Smooth muscle cell (in vitro differentiated cells): ENCODE measurements at regions not wholly inside any gene's neighbourhood (a gene's known extent, or its start where the extent isn't known, plus 50 kb on each side); places are given as distances from the start of the nearest gene placed in this dataset.

Experiments
- DNase-seq: peaks from one replicate; lab custom pipeline; 2025; ENCODE audit not compliant: unreplicated experiment; lab: John Stamatoyannopoulos, UW
- H2AFZ ChIP-seq: fragments of 200-600 bp; sonication (generic); 2 replicates; pipeline ENCODE4 v1.6.0; 2016; ENCODE audit warnings: antibody characterized with exemption, low read depth, mild to moderate bottlenecking
- H3F3A ChIP-seq: fragments of 200-600 bp; sonication (generic); 2 replicates; pipeline ENCODE4 v1.6.0; 2017; ENCODE audit warnings: antibody characterized with exemption, low read depth
- H3K27ac ChIP-seq: fragments of 200-600 bp; sonication (generic); 2 replicates; pipeline ENCODE4 v1.5.1; 2016; ENCODE audit warnings: low read depth, mild to moderate bottlenecking
- H3K27me3 ChIP-seq: fragments of 200-600 bp; sonication (generic); 2 replicates; pipeline ENCODE4 v1.6.1; 2016; ENCODE audit warnings: low read depth, mild to moderate bottlenecking
- H3K36me3 ChIP-seq: fragments of 200-600 bp; sonication (generic); 2 replicates; pipeline ENCODE4 v1.5.1; 2016; ENCODE audit warnings: low read depth
- H3K4me1 ChIP-seq: fragments of 200-600 bp; sonication (generic); 2 replicates; pipeline ENCODE4 v1.5.1; 2016; ENCODE audit warnings: low read depth
- H3K4me2 ChIP-seq: fragments of 200-600 bp; sonication (generic); 2 replicates; pipeline ENCODE4 v1.6.0; 2016; ENCODE audit warnings: mild to moderate bottlenecking
- H3K4me3 ChIP-seq: fragments of 200-600 bp; sonication (generic); 2 replicates; pipeline ENCODE4 v1.5.1; 2016; ENCODE audit warnings: mild to moderate bottlenecking
- H3K79me2 ChIP-seq: fragments of 200-600 bp; sonication (generic); 2 replicates; pipeline ENCODE4 v1.6.0; 2016; ENCODE audit warnings: low read depth, mild to moderate bottlenecking
- H3K9ac ChIP-seq: fragments of 200-600 bp; sonication (generic); 2 replicates; pipeline ENCODE4 v1.6.0; 2016; ENCODE audit warnings: low read depth
- H3K9me3 ChIP-seq: fragments of 200-600 bp; sonication (generic); replicated peaks from 2 replicates; pipeline ENCODE4 v1.5.1; 2016; ENCODE audit warnings: low read depth
- H4K20me1 ChIP-seq: fragments of 200-600 bp; sonication (generic); 2 replicates; pipeline ENCODE4 v1.6.0; 2016; ENCODE audit warnings: low read depth
- CTCF ChIP-seq: fragments of 200-600 bp; sonication (generic); IDR thresholded peaks from 2 replicates; pipeline ENCODE4 v1.5.1; 2017; ENCODE audit warnings: borderline replicate concordance, mild to moderate bottlenecking, antibody characterized with exemption; ENCODE audit not compliant: insufficient read depth, poor library complexity, severe bottlenecking
- WGBS: methylation state at CpG from one replicate; pipeline ENCODE4 v1.1.7; 2016; ENCODE audit warnings: low lambda C conversion rate; 5-methylcytosine and 5-hydroxymethylcytosine counted together

DNA sequence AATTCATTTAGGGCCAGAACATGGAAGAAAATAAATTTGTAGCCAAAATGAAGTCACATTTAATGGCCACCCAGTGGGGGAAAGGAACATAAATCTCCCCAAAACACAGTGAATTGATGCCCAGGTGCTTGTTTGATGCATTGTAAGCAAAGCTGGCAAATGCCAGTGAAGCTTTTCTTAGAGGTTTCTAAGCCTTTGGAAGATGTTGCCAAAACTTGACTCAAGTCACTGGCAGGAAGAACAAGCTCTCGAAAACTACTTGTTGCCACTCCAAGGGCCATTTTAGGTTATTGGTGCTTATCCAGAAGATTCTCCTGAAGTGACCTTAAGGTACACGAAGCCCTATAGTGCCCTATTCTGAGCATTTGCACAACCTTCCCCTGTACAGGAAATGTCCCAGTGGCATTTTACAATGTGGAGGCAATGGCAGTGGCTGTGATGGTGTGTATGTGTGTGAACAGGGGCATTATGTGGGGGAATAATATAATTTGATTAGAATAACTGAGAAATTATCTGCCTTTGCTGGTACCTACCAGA lies 89.5 kb upstream of the NOVA1 start:
- no peak overlapping the region for H3K4me2 ChIP-seq
- no peaks in the 10 kb centered on the region for H3K79me2 ChIP-seq
- no peak overlapping the region for H3K4me3 ChIP-seq
- no peaks in the 10 kb centered on the region for H3K36me3 ChIP-seq
- TF ChIP-seq CTCF = no peak
- DNase-seq = no peak
- H4K20me1 ChIP-seq = no peaks in the 10 kb centered on the region
- 90% methylated on average over 2 of the region's 2 CpGs for WGBS
- no peaks in the 10 kb centered on the region for H3F3A ChIP-seq
- no peaks in the 10 kb centered on the region for H3K27me3 ChIP-seq
- H3K4me1 ChIP-seq = no peaks in the 10 kb centered on the region
- no peak overlapping the region for H2AFZ ChIP-seq
- H3K9me3 ChIP-seq = no peaks in the 10 kb centered on the region
- H3K9ac ChIP-seq = no peak overlapping the region
- H3K27ac ChIP-seq = no peak overlapping the region

DNA sequence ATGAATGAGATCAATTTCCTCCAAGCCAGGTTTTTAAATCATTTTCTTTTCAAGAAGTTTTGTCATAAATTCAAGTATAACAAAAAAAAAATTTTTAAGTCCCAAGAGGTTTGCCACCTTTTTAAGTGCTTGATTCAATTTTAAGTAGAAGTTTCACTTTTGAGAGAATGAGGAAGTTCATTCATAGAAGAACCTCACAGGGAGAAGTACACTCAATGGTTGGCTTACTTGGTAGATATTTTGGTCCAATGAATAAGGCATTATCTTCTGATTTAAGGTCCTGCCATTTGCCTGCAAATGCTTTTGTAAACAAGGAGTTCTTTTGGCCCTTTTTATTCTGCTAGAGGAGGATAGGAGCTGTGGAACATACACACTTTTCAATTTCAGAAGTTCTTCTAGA lies 96.7 kb upstream of the NOVA1 start:
- Histone ChIP-seq H3K36me3 (no peaks in the 10 kb centered on the region), H3K4me2 (no peak overlapping the region), H3K27ac (no peak overlapping the region), H3K27me3 (no peaks in the 10 kb centered on the region), H3K4me1 (no peaks in the 10 kb centered on the region), H3F3A (no peaks in the 10 kb centered on the region), H3K79me2 (no peaks in the 10 kb centered on the region), H2AFZ (no peak overlapping the region), H3K9ac (no peak overlapping the region), H4K20me1 (no peaks in the 10 kb centered on the region), H3K4me3 (no peak overlapping the region), H3K9me3 (no peaks in the 10 kb centered on the region)
- no peak for TF ChIP-seq CTCF
- no peak for DNase-seq

- WGBS = 33% methylated on average over 4 of the region's 4 CpGs
- DNase-seq = no peak
- Histone ChIP-seq H3K9ac (no peak overlapping the region), H3K4me2 (no peak overlapping the region), H3K9me3 (no peaks in the 10 kb centered on the region), H3K79me2 (no peaks in the 10 kb centered on the region), H2AFZ (no peak overlapping the region), H3K4me3 (no peak overlapping the region), H4K20me1 (no peaks in the 10 kb centered on the region), H3K27ac (peak overlapping the region; percentile 15), H3K36me3 (no peaks in the 10 kb centered on the region), H3F3A (no peaks in the 10 kb centered on the region), H3K4me1 (peaks cover 5% of the 10 kb centered on the region), H3K27me3 (no peaks in the 10 kb centered on the region)
- TF ChIP-seq CTCF = no peak
These were observed 104.9 kb upstream of the NOVA1 start for GRCh38 chr14:26702721-26703230.

DNA sequence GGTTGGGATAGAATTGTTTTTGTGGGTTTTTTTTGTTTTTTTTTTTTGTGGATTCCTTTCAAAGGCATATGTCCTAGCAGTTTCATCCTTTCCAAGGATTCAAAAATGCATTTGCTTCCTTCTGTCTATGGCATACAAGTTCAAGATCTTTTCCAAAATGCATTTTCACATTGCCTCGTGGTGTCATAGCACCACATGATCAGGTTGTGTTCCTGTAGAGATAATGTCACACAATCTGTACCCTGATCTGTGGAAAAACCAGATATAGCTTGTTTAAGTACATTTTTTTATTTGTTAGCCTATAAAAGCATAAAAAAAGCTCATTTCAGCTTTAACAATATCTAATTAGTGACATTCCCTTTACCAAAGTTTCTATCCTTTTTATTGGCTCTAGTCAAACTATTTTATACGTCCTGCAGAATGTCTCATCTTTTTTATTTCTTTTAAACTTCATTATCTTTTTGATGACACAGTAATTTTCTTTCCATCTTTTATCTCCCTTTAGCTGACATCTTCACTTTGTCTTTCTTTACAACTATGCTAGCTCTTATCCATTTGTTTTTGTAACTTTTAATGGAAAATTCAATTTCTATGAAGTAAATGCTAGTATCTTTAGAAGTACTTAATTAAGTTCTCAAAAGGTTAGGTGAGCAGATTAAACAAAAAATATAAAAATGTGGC lies 106.0 kb upstream of the NOVA1 start:
- H3K27ac ChIP-seq = no peak overlapping the region
- H3K79me2 ChIP-seq = no peaks in the 10 kb centered on the region
- no peak overlapping the region for H2AFZ ChIP-seq
- H4K20me1 ChIP-seq = no peaks in the 10 kb centered on the region
- H3K27me3 ChIP-seq = no peaks in the 10 kb centered on the region
- no peaks in the 10 kb centered on the region for H3K36me3 ChIP-seq
- no peak for TF ChIP-seq CTCF
- no peaks in the 10 kb centered on the region for H3F3A ChIP-seq
- WGBS = 87% methylated on average over 2 of the region's 2 CpGs
- H3K4me1 ChIP-seq = peaks cover 5% of the 10 kb centered on the region
- no peak overlapping the region for H3K9ac ChIP-seq
- no peak overlapping the region for H3K4me3 ChIP-seq
- DNase-seq = no peak
- H3K4me2 ChIP-seq = no peak overlapping the region
- no peaks in the 10 kb centered on the region for H3K9me3 ChIP-seq
